Ascending aorta (tissue), 2 donors: ENCODE measurements at regions not wholly inside any gene's neighbourhood (a gene's known extent, or its start where the extent isn't known, plus 50 kb on each side); places are given as distances from the start of the nearest gene placed in this dataset.
A peak's percentile ranks its signal among the peaks of the same experiment; 100 is the strongest.
"Not testable (repeated sequence)": the region's sequence is repeated elsewhere in the genome, so short reads cannot be mapped to it uniquely, and the experiment has no call there.

Experiments
- DNase-seq, 2 donors: peaks; one replicate each; pipeline ENCODE4 v3.0.0-alpha.2; 2019; ENCODE audit warnings: low spot score in 2 of 2
- H3K27ac ChIP-seq, 2 donors: fragments of 200-600 bp; sonication (generic); one replicate each; pipeline ENCODE4 v1.5.1; 2016 to 2017; ENCODE audit warnings: mild to moderate bottlenecking in 1 of 2
- H3K27me3 ChIP-seq: fragments of 200-600 bp; sonication (generic); one replicate; pipeline ENCODE4 v1.5.1; 2017
- H3K36me3 ChIP-seq, 2 donors: fragments of 200-600 bp; sonication (generic); one replicate each; pipeline ENCODE4 v1.5.1; 2016
- H3K4me1 ChIP-seq, 2 donors: fragments of 200-600 bp; sonication (generic); one replicate each; pipeline ENCODE4 v1.5.1; 2016 to 2017; ENCODE audit warnings: mild to moderate bottlenecking in 1 of 2
- H3K4me3 ChIP-seq, 2 donors: fragments of 200-600 bp; sonication (generic); one replicate each; pipeline ENCODE4 v1.5.1; 2016 to 2017; ENCODE audit warnings: mild to moderate bottlenecking in 1 of 2
- H3K9me3 ChIP-seq, 2 donors: fragments of 200-600 bp; sonication (generic); one replicate each; pipeline ENCODE4 v1.5.1; 2016
- intact Hi-C: fragments of 100-400 bp; cut with DNase I; formaldehyde crosslinking; loops from one replicate; pipeline ENCODE4 v1.15.1; 2023
- TF ChIP-seq, protein P1 (sequence below), 3 experiments: fragments of 200-600 bp in 2 of 3; fragments of 450-650 bp in 1 of 3; sonication (generic) in 2 of 3; IDR thresholded peaks; one replicate each; pipeline ENCODE4 v1.5.1; 2016 to 2019; ENCODE audit warnings: antibody characterized with exemption in 3 of 3, mild to moderate bottlenecking in 1 of 3, moderate library complexity in 1 of 3

DNA sequence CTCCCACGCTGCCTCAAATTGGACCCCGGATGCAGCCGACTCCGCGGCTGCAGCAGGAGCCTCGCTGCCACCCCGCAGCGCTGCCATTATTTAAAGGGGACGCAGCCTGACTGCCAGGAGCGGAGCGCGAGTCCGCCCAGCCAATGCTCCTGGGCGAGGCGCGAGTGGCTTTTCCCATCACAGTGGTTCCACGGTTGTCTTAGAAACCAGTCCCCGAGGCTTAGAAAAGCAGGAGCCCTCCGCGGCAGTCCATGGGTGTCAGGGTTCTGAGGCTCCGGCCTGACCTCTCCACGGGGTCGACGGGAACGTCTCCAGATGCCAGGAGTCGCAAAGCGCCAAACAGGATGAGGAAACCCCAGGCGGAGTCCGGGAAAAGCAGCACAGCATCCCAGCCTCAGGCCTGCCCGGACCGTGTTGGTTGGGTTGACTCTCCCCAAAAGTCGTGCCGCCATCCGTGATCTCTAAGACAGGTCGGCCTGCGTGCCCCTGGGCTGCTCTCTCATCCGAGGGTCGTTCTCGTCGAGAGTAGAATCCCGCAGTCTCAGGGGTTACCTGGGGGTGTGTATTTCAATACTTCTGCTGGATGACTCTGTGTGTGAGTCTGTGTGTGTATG lies 975.8 kb upstream of the DEFB115 start:
- Histone ChIP-seq H3K27ac (no peak overlapping the region), H3K9me3 (no peaks in the 10 kb centered on the region), H3K27me3 (no peaks in the 10 kb centered on the region), H3K4me3 (no peak overlapping the region), H3K36me3 (no peaks in the 10 kb centered on the region), H3K4me1 (no peaks in the 10 kb centered on the region)
- intact Hi-C loops, result loop anchor here (10.0 kb wide), 1 partner anchor 73 kb away; no protein-coding TSS in a partner anchor
- DNase-seq, result no peak
- TF ChIP-seq, protein P1, sequence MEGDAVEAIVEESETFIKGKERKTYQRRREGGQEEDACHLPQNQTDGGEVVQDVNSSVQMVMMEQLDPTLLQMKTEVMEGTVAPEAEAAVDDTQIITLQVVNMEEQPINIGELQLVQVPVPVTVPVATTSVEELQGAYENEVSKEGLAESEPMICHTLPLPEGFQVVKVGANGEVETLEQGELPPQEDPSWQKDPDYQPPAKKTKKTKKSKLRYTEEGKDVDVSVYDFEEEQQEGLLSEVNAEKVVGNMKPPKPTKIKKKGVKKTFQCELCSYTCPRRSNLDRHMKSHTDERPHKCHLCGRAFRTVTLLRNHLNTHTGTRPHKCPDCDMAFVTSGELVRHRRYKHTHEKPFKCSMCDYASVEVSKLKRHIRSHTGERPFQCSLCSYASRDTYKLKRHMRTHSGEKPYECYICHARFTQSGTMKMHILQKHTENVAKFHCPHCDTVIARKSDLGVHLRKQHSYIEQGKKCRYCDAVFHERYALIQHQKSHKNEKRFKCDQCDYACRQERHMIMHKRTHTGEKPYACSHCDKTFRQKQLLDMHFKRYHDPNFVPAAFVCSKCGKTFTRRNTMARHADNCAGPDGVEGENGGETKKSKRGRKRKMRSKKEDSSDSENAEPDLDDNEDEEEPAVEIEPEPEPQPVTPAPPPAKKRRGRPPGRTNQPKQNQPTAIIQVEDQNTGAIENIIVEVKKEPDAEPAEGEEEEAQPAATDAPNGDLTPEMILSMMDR (IDR thresholded peaks at IDR 0.05), result no peak

DNA sequence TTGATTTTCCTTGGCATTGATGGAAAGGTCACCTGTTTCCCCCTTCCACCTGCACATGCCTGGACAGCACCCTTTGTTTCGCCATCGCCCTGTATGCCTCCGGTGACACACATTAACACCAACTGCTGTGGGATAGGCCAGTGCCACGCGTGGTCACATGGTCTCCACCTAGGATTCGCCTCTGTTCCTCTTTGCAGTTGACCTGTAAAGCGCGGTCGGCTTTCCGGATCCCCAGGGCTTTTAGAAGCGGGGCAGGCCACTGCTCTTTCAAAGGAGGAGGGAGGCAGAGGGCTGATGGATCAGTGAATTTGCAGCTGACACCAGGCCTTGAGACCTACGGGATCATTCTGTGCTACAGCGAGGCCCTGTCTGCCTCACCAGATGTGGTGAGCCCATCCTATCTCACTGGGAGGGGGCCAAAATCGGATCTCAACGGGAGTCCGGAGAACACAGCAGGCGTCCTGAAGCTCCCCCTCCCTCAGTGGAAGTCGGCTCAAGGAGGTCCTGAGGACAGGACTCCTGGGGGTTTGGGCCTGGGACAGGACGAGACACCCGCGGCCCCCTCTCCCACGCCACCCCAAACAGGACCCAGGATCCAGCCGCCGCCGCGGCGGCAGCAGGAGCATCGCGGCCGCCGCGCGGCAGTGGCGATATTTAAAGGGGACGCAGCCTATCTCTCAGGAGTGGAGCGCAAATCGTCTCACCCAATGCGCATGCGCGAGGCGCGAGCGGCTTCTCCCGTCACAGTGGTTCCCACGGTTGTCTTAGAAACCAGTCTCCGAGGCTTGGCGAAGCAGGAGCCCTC lies 973.8 kb upstream of the DEFB115 start:
- DNase-seq, H3K27ac ChIP-seq, H3K27me3 ChIP-seq, H3K9me3 ChIP-seq, H3K36me3 ChIP-seq, H3K4me1 ChIP-seq: not testable (repeated sequence)
- intact Hi-C loops, result loop anchor here (10.0 kb wide), 1 partner anchor 71 kb away; no protein-coding TSS in a partner anchor
- peak overlapping the region in 1 of 2 donors; percentile 62 for H3K4me3 ChIP-seq

DNA sequence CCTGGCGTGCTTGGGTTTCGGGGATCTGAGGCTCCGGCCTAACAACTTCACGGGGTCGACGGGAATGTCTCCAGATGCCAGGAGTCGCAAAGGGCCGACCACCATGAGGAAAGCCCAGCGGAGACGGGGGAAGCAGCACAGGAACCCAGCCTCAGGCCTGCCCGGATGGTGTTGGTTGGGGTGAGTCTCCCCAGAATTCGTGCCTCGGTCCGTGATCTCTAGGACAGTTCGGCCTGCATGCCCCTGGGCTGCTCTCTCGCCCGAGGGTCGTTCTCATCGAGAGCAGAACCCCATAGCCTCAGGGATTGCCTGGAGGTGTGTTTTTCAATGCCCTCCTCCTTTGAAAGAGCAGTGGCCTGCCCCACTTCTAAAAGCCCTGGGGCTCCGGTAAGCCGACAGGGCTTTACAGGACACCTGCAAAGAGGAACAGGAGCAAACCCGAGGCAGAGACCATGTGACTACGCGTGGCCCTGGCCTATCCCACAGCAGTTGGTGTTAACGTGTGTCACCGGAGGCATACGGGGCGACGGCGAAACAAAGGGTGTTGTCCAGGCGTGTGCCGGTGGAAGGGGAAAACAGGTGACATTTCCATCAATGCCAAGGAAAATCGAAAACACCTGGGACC lies 973.1 kb upstream of the DEFB115 start:
- Histone ChIP-seq H3K9me3 (no peaks in the 10 kb centered on the region), H3K27me3 (no peaks in the 10 kb centered on the region), H3K27ac (no peak overlapping the region), H3K4me3 (peak overlapping the region in 1 of 2 donors; percentile 62), H3K4me1 (no peaks in the 10 kb centered on the region), H3K36me3 (no peaks in the 10 kb centered on the region)
- TF ChIP-seq, protein P1 (IDR thresholded peaks at IDR 0.05), result no peak
- no peak for DNase-seq
- intact Hi-C loops, result loop anchor here (10.0 kb wide), 1 partner anchor 70 kb away; no protein-coding TSS in a partner anchor

DNA sequence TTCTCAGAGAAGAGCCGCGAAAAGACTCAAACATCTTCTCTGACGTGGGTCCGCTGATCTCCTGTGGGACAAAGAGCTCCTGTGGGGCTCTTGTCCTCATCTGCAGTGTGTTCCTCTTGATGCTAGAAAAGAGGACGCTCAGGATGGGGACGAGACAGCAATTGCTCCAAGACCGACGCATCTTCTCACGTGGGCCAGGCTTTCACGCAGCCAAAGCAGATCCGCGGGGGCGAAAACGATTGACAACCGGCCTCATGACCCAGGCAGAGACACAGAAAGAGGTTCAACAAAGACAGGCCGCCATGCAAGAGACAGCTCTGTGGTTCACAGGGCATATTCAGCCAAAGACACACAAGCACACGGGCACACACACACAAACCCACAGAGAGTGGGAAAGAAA lies 971.8 kb upstream of the DEFB115 start:
- no peak for DNase-seq

DNA sequence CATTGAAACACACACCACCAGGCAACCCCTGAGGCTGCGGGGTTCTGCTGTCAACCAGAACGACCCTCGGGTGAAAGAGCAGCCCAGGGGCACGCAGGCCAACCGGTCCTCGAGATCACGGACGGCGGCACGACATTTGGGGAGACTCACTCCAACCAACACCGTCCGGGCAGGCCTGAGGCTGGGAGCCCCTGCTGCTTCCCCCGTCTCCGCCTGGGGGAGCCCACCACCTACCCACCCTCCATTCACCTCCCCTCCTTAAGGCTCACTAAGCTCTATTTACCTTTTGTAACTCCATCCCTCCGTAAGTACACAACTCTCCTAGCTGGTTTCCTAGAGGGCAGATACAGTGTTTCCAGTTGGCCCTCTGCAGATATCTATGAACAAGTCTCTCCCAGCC lies 971.3 kb upstream of the DEFB115 start:
- intact Hi-C loops, result loop anchor here (10.0 kb wide), 1 partner anchor 69 kb away; no protein-coding TSS in a partner anchor
- Histone ChIP-seq H3K27ac (no peak overlapping the region), H3K36me3 (no peaks in the 10 kb centered on the region), H3K27me3 (no peaks in the 10 kb centered on the region), H3K9me3 (no peaks in the 10 kb centered on the region), H3K4me3 (no peak overlapping the region), H3K4me1 (no peaks in the 10 kb centered on the region)
- DNase-seq, result no peak
- TF ChIP-seq, protein P1 (IDR thresholded peaks at IDR 0.05), result peak in 1 of 3 experiments; percentile 28

More for the DNA sequence above, 971.8 kb upstream of the DEFB115 start:
- TF ChIP-seq, protein P1 (IDR thresholded peaks at IDR 0.05), result no peak
- intact Hi-C loops, result loop anchor here (10.0 kb wide), 1 partner anchor 69 kb away; no protein-coding TSS in a partner anchor
- Histone ChIP-seq H3K36me3 (no peaks in the 10 kb centered on the region), H3K27ac (no peak overlapping the region), H3K4me3 (no peak overlapping the region), H3K4me1 (no peaks in the 10 kb centered on the region), H3K9me3 (no peaks in the 10 kb centered on the region), H3K27me3 (no peaks in the 10 kb centered on the region)

DNA sequence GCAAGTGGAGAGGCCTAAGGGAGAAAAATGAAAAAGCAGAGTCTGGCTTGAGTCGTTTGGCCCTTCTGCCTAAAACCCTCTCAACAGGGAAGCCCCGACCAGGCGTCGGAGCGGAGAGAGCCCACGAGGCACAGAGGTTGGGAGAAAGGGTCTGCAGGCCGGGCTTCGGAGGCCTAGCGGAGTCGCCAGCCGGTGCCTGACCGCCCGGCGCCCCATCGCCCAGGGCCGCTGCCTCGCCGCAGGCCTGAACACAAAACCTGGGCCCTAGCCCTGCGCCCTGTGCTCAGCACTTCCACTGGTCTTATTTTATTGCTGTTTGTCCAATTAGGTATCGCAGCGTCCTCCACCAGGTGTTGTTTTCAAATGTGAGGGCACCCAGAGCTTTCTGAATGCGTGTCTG lies 970.0 kb upstream of the DEFB115 start:
- not testable (repeated sequence) for H3K27me3 ChIP-seq, DNase-seq, H3K36me3 ChIP-seq, H3K4me1 ChIP-seq, H3K4me3 ChIP-seq, H3K9me3 ChIP-seq, H3K27ac ChIP-seq
- intact Hi-C loops, result loop anchor here (10.0 kb wide), 1 partner anchor 67 kb away; no protein-coding TSS in a partner anchor
